Nephron progenitor cell (in vitro differentiated cells): ENCODE measurements at regions not wholly inside any gene's neighbourhood (a gene's known extent, or its start where the extent isn't known, plus 50 kb on each side); places are given as distances from the start of the nearest gene placed in this dataset.
"Not testable (repeated sequence)": the region's sequence is repeated elsewhere in the genome, so short reads cannot be mapped to it uniquely, and the experiment has no call there.

ENCODE experiments used
- DNase-seq: peaks from one replicate; pipeline ENCODE4 v3.0.0; 2021
- H3K27ac Mint-ChIP-seq: 2 replicates; pipeline ENCODE4 v1.8.0; 2021; ENCODE audit warnings: mild to moderate bottlenecking, moderate library complexity, mixed read lengths
- H3K27me3 Mint-ChIP-seq: 2 replicates; pipeline ENCODE4 v1.8.0; 2021; ENCODE audit warnings: mild to moderate bottlenecking, low read depth, mixed read lengths; ENCODE audit not compliant: poor library complexity
- H3K36me3 Mint-ChIP-seq: 2 replicates; pipeline ENCODE4 v1.8.0; 2021; ENCODE audit warnings: low read depth, mixed read lengths
- H3K4me1 Mint-ChIP-seq: 2 replicates; pipeline ENCODE4 v1.8.0; 2021; ENCODE audit warnings: mixed read lengths
- H3K4me3 Mint-ChIP-seq: 2 replicates; pipeline ENCODE4 v1.8.0; 2021; ENCODE audit warnings: mild to moderate bottlenecking, moderate library complexity, mixed read lengths
- H3K9me3 Mint-ChIP-seq: 2 replicates; pipeline ENCODE4 v1.8.0; 2021; ENCODE audit warnings: mild to moderate bottlenecking, moderate library complexity, mixed read lengths
- TF ChIP-seq, protein P1 (sequence below): fragments of 200-600 bp; sonication (generic); IDR thresholded peaks from 2 replicates; pipeline ENCODE4 v1.5.0; 2021; ENCODE audit warnings: antibody characterized with exemption

DNA sequence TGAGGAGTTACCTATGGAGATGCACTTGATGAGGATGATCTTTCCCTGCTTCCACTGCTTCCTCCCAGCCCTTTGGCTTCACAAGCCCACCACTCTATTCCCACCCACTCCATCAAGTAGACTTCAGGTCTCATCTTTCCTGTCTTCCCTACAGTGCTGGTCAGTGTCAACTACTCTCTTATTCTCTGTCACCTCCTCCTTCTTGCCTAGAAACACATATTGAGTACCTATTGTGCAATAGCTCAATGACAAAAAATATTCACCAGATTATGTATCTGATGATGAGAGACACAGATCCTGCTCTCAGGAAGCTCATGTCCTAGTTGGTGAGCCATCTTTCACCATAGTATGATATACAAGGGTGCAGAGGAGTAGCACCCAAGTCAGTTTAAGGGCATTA is 82.2 kb upstream of the NFASC start:
- TF ChIP-seq, protein P1, sequence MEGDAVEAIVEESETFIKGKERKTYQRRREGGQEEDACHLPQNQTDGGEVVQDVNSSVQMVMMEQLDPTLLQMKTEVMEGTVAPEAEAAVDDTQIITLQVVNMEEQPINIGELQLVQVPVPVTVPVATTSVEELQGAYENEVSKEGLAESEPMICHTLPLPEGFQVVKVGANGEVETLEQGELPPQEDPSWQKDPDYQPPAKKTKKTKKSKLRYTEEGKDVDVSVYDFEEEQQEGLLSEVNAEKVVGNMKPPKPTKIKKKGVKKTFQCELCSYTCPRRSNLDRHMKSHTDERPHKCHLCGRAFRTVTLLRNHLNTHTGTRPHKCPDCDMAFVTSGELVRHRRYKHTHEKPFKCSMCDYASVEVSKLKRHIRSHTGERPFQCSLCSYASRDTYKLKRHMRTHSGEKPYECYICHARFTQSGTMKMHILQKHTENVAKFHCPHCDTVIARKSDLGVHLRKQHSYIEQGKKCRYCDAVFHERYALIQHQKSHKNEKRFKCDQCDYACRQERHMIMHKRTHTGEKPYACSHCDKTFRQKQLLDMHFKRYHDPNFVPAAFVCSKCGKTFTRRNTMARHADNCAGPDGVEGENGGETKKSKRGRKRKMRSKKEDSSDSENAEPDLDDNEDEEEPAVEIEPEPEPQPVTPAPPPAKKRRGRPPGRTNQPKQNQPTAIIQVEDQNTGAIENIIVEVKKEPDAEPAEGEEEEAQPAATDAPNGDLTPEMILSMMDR, result no peak
- no peak overlapping the region for H3K27ac Mint-ChIP-seq
- peaks cover 7% of the 10 kb centered on the region for H3K9me3 Mint-ChIP-seq
- peaks cover 12% of the 10 kb centered on the region for H3K4me1 Mint-ChIP-seq
- H3K4me3 Mint-ChIP-seq, result no peak overlapping the region
- no peak for DNase-seq
- H3K36me3 Mint-ChIP-seq, result no peaks in the 10 kb centered on the region
- H3K27me3 Mint-ChIP-seq, result peaks cover 30% of the 10 kb centered on the region

DNA sequence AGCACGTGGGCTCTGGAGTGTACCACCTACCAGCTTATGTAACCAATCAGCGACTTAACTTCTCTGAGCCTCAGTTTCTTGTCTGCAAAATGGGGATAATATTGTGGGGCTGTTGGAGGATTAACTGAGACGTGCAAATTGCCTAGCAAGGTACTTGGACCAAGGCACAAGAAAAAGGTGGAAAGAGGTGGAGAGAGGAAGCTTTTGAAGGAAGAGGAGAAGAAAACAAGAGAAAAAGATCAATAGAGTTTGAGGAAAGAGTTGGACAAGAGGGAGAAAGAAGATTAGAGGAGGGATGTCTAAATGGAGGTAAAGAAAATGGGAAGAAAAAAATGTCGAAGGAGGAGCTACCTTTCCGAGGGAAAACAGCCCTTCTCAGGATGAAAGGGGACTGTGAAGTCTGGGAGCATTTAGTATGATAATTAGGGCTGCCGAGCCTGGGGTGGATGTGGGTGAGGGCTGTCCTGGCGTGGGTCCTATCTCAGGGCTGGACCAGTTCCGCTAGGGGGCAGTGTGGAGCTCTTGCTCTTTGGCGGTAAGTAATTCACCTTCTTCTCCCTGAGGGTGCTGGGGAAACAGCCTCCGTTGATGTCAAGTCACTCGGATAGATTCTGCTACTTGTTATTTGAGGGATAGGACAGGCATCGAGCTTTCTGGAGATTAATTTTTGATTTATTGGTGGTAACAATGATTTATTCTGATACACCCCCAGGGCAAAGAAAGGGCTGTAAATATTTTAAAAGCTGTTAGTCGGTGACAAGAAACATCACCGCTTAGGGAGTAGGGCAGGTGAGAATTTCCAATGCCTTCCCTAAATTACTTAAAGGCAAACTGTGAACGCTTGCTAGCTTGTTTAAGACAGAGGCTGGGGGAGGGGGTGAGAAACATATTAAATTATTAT is 79.0 kb upstream of the NFASC start:
- DNase-seq, result peak; percentile 84
- Mint-ChIP-seq H3K27ac (no peak overlapping the region), H3K36me3 (no peaks in the 10 kb centered on the region), H3K9me3 (peaks cover 3% of the 10 kb centered on the region), H3K4me1 (peaks cover 12% of the 10 kb centered on the region), H3K4me3 (no peak overlapping the region), H3K27me3 (peaks cover 30% of the 10 kb centered on the region)
- TF ChIP-seq, protein P1, result peak; percentile 82

DNA sequence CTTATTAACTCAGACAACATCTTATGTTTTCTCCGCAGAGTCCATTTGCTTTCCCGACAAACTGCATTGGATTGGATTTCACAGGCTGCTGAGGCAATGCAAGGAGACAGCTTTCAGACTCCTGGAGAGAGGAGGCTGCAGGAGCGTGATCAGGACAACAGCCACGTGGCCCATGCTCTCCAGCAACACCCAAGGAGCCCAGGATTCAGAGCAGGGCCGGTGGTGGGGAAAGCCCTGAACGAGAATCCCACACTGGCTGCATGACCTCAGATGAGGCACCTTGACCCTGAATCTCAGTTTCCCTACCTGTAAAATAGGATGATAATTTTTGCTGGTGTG is 78.3 kb upstream of the NFASC start:
- no peak for DNase-seq
- Mint-ChIP-seq H3K27ac (no peak overlapping the region), H3K4me3 (no peak overlapping the region), H3K36me3 (no peaks in the 10 kb centered on the region), H3K4me1 (peaks cover 12% of the 10 kb centered on the region), H3K9me3 (peaks cover 3% of the 10 kb centered on the region), H3K27me3 (peaks cover 30% of the 10 kb centered on the region)
- TF ChIP-seq, protein P1, result no peak

DNA sequence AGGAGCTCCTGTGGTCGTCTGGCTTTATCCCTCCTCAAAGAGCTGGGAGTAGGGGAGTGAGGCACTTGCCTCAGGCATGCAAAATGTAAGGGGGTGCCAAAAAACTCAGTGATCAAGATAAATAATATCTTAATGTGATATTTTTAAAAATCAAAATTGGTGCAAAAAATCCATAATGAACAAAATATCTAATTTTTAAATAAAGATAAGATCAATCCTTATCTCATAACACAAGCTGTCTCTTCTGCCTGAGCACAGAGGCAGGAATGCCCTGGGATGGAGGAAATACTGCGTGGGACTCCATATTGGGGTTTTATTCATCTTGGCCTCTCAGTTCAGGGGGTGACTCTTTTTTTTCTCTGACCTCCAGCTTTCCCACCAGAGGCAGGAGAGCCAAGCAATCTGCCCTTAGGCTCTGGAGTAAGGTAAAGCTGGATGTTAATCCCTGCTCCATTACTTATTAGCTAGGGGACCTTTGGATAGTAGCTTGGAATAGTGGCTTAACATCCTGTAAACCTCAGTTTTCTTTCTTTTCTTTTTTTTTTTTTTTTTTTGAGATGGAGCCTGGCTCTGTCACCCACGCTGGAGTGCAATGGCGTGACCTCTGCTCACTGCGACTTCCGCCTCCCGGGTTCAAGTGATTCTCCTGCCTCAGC is 77.3 kb upstream of the NFASC start:
- H3K4me1 Mint-ChIP-seq, result peaks cover 12% of the 10 kb centered on the region
- TF ChIP-seq, protein P1, result no peak
- no peak overlapping the region for H3K27ac Mint-ChIP-seq
- DNase-seq, result no peak
- peaks cover 37% of the 10 kb centered on the region for H3K27me3 Mint-ChIP-seq
- peaks cover 3% of the 10 kb centered on the region for H3K9me3 Mint-ChIP-seq
- no peaks in the 10 kb centered on the region for H3K36me3 Mint-ChIP-seq
- H3K4me3 Mint-ChIP-seq, result no peak overlapping the region

DNA sequence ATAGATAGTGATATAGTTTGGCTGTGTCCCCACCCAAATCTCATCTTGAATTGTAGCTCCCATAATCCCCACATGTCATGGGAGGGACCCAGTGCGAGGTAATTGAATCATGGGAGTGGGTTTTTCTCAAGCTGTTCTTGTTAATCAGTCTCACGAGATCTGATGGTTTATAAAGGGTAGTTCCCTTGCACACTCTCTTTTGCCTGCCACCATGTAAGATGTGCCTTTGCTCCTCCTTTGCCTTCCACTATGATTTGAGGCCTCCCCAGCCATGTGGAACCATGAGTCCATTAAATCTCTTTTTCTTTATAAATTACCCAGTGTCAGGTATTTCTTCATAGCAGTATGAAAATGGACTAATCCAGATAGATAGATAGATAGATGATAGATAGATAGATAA is 73.8 kb upstream of the NFASC start:
- H3K36me3 Mint-ChIP-seq, H3K9me3 Mint-ChIP-seq, DNase-seq, H3K4me1 Mint-ChIP-seq, H3K4me3 Mint-ChIP-seq, H3K27ac Mint-ChIP-seq: not testable (repeated sequence)
- H3K27me3 Mint-ChIP-seq, result peaks cover 46% of the 10 kb centered on the region

DNA sequence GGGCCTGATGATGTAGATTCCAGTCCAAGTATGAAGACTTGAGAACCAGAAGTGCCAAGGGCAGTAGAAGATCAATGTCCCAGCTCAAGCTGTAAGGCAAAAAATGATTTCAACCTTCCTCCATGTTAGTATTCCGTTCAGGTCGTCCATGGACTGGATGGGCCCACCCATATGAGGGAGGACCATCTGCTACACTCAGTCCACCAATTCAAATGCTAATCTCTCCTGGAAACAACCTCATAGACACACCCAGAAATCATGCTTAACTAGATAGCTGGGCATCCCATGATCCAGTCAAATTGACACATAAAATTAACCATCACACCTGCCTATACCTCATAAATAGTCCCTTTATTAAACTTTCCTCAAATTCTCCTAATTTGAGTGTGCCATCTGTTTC is 73.3 kb upstream of the NFASC start:
- no peaks in the 10 kb centered on the region for H3K36me3 Mint-ChIP-seq
- H3K4me3 Mint-ChIP-seq, result no peak overlapping the region
- no peaks in the 10 kb centered on the region for H3K9me3 Mint-ChIP-seq
- peaks cover 45% of the 10 kb centered on the region for H3K27me3 Mint-ChIP-seq
- DNase-seq, result no peak
- no peak overlapping the region for H3K27ac Mint-ChIP-seq
- TF ChIP-seq, protein P1, result no peak
- H3K4me1 Mint-ChIP-seq, result no peaks in the 10 kb centered on the region
